Dermis microvascular lymphatic vessel endothelial cell (primary cell): ENCODE measurements at regions not wholly inside any gene's neighbourhood (a gene's known extent, or its start where the extent isn't known, plus 50 kb on each side); places are given as distances from the start of the nearest gene placed in this dataset.
"Not testable (repeated sequence)": the region's sequence is repeated elsewhere in the genome, so short reads cannot be mapped to it uniquely, and the experiment has no call there.

Source experiments
- DNase-seq, 2 donors: peaks; one replicate each; pipeline versions ENCODE4 v3.0.0 to v3.0.0-alpha.2; 2010; ENCODE audit warnings: low read depth in 2 of 2

DNA sequence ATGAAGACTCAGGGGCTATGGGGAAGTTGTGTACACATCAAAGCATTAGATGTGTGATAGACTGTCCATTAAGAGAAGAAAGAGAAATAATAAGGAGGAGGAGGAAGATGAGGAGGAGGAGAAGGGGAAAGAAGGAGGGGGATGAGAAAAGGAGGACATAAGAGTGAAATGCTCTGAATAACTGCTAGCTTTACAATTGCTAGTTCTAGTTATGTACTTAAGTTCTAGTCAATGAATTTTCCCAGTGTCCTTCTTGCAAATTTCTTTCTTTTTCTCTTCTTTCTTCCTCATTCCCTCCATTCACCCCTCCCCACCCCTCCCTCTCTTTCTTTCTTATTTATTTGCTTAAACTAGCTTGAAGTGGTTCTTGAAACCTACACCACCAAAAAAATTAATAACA is 534.9 kb upstream of the GRAMD2B start:
- DNase-seq = no peak

DNA sequence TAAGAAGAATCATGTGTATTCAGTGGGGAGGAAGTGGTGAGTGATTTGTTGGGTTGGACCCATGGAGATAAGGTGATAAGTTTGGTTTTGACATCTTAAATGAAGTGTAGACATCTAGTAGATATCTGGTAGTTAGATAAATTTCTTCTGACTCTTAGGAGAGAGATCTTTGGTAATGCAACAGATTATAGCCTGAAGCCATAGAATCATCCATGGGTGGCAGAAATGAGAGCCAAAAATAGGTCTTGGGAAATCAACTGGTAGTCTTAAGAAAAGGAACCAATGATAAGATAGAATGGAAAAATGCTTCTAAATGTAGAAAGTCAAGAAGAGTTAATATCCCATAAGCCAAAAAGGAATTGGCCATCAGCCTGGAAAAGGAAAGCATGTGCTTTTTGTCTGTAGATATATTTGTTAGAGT is 532.7 kb upstream of the GRAMD2B start:
- no peak for DNase-seq

DNA sequence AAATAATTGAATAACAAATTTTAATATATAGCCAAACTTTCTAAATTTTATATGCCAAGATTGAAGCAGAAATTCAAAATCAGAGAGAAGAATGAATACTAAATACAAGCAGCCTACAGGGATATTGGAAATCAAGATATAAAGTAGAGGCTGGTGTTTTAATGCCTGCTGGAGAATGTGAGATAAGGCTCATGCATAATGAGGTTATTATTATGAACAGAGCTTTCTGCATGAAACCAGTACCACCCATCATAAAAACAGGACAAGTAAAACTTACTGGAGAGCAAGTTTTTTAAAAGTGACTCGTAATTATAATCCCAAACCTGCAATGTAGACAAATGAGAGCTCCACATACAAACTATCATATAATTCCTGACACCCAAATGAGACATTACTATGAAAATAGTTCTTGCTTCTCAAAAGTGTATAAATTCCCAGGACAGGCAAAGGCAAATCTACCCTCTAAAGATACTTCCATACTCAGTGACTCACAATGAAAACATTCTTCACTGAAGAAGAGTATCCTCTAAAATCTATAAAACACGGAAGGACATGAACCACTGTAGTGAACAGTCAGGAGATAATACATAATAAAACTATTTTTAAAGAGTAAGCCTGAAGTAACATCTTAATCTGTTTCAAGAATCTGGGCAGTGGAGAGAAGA is 532.0 kb upstream of the GRAMD2B start:
- no peak for DNase-seq

DNA sequence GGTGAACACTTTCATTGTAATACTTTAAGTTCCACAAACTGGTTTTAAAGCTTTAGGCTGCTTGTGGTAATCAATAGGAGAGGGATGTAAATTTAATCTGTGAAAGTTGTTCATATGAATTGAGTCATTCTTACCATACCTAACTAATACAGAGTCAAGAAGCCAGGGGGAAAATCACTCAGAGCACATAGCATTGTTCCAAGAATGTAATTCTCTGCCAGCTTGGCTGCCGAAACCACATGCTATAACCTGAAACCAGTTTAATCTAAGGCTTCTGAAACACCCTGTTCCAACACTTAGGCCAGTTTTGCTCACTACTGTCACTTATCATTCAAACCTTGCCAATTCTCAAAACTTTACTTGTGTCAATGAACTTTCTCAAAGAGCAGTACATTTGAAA is 528.8 kb upstream of the GRAMD2B start:
- no peak for DNase-seq

DNA sequence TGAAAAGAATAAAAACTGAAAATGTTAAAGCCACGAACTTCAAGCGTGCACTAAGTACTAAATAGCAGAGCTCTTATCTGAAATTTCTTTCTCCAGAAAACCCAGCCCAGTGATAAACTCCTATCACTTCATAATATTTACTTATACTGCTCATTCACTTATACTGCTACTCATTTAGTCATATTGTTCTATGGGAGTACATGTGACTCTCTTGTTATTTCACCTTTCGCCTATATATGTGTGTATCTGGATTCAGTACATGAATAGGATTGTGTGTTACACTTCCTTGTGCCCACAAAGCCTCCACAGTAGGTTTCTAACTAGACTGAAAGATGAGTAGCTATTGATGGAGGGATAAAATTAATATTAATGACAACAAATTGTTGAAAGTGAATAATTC is 526.8 kb upstream of the GRAMD2B start:
- DNase-seq = no peak

DNA sequence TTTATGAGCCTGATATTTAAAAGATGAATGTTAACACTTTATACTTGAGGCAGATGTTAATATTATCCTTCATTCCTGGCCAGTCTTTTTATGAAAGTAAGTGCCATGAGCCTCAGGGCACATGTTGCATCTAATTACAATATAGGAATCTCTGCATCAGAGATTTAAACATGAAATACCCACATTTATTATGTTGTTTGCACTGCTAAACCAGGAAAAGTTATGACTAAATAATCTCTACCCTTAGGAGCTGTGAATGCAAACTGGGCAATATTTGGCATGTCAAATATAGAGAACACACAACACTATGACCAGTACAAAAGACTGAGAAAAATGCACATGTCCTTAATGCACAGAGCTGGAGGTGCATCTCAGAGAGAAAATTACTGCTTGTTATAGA is 526.1 kb upstream of the GRAMD2B start:
- DNase-seq = no peak

DNA sequence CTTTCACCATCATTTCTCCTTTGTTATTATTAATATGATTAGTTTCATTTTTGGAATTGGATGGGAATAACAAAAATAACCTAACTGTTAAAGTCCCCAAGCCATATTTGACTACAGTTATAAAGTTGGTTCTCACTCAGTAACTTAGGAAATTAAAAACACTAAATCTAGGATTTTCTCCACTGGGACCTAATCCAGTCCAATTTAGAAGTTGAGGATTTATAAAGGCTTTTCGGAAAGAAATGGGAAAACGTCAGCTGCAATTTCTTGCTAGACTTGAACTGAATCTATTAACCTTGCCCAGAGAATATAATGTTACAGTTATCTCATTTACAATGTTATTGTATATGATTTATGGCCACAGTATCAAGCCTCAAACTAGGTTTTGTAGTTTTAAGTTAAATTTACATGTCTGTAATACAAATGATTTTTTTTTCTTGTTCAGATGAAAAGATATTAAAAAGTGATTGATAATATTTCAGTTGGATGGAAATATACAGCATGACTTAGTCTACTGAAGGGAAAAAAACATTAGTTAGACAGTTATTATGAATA is 524.3 kb upstream of the GRAMD2B start:
- DNase-seq = no peak

DNA sequence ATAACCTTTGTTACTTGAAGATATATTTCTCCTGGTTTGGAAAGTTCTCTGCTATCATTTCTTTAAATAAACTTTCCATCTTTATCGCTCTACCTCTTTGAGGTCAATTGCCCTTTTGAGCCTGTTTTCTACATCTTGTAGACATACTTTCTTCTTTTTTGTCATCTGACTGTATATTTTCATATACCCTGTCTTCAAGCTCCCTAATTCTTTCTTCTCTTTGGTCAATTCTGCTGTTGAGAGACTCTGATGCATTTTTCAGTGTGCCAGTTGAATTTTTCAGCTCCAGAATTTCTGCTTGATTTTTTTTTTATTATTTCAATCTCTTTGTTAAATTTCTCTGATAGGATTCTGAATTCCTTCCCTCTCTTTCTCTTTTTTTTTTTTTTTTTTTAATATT is 511.2 kb upstream of the GRAMD2B start:
- no peak for DNase-seq

DNA sequence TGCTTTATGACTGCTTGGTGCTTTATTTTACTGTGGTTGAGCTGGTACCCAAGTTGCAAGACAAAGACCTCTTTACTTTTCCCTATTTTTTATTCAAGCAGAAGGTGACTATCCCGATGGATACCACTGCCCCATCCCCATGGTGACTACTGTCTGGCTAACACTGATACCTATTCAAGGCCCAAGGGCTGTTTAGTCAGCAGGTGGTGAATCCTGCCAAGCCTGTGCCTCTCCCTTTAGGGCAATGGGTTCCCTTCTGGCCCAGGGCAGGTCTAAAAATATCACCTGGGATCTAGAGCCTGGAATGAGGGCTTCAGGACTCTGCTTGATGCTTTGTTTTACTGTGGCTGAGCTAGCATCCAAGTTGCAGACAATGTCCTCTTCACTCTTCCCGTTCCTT is 510.0 kb upstream of the GRAMD2B start:
- no peak for DNase-seq

DNA sequence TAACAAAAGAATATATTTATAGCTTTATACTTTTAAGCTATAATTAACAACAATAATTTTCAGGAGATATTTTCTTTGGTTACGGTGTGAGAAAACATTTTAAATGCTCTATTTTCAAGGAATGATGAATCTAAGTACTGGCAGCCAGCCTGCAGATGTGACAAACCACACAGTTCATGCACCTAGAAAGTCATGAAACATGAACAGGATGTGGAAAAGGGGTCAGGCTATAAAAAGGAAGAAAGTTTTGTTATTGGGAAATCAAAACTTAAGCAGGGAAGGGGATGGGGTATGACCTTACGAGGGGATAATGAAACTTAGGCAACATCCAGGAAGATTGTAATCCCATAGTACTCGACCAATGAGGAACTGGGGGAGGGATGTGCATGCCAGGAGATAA is 508.7 kb upstream of the GRAMD2B start:
- DNase-seq = no peak

DNA sequence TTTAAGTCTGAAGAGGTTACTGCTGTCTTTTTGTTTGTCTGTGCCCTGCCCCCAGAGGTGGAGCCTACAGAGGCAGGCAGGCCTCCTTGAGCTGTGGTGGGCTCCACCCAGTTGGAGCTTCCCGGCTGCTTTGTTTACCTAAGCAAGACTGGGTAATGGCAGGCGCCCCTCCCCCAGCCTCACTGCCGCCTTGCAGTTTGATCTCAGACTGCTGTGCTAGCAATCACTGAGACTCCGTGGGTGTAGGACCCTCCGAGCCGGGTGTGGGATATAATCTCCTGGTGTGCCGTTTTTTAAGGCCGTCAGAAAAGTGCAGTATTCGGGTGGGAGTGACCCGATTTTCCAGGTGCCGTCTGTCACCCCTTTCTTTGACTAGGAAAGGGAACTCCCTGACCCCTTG is 499.3 kb upstream of the GRAMD2B start:
- DNase-seq = not testable (repeated sequence)

DNA sequence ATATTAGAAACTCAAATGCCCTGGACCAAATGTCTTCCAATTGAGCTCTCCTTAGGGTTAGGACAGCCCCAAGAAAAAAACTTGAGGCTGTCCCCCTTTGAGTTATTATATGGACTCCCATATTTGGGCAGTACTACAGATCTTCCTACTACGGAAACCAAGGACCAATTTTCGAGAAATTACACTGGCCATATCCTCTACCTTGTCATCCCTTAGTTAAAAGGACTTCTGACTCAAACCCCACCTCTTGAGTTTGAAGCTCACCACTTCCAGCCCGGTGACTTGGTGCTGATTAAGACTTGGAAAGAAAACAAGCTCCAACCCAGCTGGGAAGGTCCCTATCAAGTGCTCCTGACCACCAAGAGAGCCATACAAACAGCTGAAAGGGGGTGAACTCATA is 497.0 kb upstream of the GRAMD2B start:
- no peak for DNase-seq

DNA sequence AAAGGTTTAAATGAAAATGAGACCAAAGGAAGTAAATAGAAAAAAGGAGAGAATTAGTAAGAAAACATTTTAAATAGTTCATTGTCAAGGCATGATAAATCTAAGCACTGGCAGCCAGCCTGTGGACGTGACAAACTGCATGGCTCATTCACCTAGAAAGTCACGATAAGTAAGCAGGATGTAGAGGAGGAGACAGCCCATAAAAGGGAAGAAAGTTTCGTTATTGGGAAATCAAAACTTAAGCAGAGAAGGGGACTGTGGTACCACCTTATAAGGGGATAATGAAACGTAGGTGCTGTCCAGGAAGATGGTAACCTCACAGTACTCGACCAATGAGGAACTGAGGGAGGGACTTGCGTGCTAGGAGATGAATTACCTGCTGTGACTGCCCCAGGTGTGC is 494.5 kb upstream of the GRAMD2B start:
- DNase-seq = no peak

DNA sequence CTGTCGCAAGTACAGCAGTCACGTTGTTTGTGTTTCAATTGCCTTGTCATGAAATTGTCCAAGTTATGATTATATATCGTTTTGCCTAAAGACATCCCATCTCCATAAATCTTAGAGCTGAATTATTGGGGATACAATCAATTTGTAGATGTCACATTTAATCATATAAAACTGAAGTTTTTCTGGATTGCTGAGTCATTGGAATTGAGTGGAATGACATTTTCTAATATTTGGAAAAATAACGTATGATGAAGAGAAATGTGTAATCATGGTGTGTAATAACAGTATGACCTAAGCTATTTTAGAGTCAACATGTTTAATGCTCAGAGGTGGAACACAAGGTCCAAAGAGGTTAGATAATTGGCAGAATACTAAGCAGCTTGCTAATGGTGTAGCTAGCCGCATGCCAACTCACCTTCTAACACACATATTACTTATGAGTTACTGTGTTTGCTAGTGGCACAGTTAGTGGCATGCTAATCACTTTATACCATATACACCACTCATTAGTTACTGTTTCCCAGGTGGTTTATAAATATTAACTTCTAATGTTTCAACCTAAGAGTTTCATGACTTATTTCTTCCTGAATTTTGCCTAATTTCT is 473.1 kb upstream of the GRAMD2B start:
- DNase-seq = no peak

DNA sequence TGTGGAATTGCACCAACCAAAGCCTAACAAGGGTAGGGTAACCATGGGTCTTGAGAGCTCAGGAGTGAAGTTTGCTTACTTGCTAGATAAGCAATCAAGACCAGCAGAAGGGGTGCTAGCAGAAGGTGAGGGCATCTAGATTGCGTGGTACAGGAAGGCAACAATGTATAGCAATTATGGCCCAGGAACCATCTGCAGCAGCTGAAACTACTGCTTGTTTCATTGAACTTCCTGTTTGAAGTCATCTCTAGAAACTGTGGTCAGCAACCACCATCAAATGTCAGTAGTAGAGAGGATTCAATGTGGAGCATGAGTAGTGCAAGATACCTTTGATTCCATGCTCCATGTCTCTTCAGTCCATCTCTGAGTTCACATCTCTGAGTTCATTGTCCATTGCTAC is 462.1 kb upstream of the GRAMD2B start:
- no peak for DNase-seq

DNA sequence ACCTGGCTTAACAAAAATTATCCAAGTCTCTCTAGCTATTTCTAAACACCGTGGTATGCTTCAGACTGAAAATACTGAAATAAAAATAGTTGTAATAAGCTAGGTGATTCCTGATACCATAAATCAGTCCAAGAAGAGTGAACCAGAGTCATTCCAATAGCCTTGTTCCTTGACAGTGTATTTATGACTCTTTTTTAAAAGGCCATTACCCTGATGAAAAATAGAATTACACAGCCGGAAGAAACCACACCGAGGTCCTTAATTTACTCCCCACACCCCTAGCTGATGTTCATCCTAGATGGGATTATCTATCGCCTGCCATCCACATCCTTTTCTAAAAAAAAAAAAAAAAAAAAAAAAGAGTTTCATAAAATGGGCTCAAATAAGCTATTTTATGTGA is 457.6 kb upstream of the GRAMD2B start:
- no peak for DNase-seq

DNA sequence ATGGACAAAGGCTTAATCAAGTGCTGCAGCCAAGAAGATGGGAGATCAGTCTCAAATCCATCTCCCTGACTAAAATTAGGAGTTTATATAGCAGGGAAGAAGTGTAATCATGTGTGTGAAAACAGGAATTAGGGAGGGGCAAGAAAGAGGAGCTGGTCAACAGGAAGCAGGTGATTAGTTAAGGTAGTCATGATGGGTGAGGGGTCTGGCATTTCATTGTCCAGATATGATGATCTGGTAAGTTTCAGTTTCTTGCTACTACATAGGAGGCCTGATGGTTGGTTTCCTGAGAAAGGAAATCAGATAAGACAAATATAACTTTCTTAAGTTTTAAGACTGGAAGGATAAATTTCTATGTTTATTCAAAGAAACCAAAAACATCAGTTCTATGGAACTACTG is 455.6 kb upstream of the GRAMD2B start:
- no peak for DNase-seq

DNA sequence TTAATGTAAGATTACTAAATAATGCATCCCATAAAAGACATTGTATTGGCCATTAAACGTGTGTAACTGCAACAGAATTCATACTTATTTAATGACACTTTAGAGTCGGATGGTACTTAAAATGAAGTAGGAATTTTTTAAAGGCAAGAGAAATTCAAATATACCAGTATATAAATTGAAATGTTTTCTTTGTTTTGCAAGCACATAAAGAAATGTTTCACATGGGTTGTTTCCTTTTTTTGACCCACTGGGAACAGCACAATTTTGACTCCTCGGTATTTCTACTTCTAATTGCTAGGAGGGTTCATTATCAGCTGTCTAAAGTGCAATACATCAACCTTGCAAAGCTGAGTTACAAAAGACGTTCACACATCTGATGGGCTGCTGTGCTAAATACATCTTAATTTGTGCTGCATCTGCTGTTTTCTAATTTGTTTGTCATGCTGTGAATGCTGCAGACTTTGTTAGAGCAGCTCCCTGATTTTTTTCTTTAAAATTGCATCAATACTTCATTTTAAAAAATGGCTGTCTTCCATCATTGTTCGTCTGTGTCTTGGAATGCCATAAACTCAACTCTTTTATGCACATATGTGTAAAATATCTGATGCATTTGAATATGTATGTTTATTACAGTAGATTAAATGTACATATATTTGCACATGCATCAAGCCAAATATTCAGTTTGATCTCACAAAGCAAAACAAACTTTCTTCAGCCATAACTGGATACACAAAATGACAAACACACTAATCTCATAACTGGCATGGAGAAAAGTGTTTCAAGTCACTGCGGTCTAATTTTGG is 454.0 kb upstream of the GRAMD2B start:
- DNase-seq = no peak

DNA sequence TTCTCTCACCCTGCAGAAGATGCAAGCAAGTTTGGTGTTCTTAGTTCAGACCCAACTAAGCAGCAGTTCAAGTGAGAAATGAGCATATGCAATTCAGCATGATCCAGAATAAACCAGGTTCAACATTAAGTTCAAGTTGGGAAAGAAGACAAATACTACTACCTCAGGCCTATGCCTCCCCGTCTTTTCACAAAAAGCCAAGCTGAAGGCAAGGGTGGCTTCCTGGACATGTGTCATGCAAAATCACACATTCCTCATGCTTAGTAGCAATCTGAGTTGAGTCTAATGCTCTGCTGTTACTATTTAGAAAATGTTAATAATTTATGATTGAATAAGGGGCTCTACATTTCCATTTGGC is 453.4 kb upstream of the GRAMD2B start:
- no peak for DNase-seq

DNA sequence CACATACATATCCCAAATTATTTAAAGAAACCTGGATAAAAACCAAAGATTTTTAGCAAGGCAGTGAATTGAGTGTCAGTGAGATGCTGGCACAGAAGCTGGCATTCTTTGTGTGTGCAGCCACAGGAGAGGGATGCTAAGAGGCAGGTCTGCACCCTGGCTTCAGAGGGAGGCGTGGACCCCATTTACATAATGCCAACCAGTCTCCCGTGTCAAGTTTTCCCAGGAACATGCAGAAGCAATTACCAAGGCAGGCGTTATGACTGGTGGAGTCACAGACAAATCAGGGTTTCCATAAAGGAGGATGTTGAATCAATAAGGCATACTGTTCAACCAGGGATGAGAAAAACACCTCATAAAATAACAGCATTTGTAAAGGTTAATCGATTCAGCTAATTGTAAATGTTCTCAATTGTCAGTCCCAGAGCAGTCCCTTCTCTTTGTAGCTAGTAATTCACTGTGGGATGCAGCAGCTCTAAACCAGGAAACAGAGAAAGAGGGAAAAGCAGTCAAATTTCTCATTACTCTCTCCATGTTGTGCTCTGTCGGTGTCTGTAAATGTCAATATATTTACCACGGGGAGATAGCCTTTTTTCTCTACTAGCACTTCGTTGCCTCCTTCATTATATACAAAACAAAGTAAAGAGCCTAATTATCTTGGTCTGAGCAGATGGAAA is 452.4 kb upstream of the GRAMD2B start:
- no peak for DNase-seq

DNA sequence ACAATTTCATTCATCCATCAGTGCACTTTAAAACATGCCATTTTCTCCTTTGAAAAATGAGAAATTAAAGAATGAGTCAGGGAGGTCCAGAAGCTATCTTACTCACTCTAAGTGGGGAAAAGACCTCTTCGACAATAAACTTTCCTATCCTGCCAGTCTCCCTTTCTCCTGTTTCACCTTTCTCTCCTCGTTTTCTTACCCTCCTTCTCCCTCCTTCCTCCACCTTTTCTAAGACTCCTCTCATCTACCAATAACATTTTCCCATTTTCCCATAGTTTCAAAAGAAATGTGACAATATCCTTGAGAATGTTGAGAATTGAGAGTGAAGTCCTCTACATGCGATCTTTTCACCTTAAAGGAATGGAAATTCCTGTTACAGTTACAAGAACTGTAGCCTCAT is 450.5 kb upstream of the GRAMD2B start:
- no peak for DNase-seq

DNA sequence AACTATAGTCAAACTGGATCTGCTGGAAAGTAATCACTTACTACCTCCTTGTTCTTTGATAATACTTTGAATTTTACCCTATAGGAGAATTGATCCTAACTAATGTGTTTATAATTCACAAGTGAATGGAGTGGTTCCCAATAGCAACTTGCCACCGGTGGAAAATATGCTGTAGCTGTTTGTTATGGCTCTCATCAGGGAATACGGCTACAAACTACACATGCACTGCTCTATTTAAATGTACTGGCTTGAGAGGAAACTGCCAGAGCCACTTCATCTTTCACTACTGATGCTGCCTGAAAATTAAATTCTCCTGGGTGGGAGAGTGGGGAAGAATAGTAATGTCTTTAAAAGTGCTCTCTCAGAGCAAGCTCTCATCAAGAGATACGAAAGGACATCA is 448.5 kb upstream of the GRAMD2B start:
- no peak for DNase-seq
